LNCaP clone FGC (cell line): ENCODE measurements at regions not wholly inside any gene's neighbourhood (a gene's known extent, or its start where the extent isn't known, plus 50 kb on each side); places are given as distances from the start of the nearest gene placed in this dataset.

Source experiments
- DNase-seq: peaks from one replicate; pipeline ENCODE4 v3.0.0-alpha.2; 2011; ENCODE audit warnings: low read depth
- H3K4me3 ChIP-seq: 2 replicates; pipeline ENCODE4 v1.5.1; 2011; ENCODE audit warnings: mild to moderate bottlenecking, low read depth, low read length, control low read depth
- TF ChIP-seq, protein P1 (sequence below): IDR thresholded peaks from 2 replicates; pipeline ENCODE4 v1.5.1; 2012; ENCODE audit warnings: mild to moderate bottlenecking; ENCODE audit not compliant: control insufficient read depth, insufficient read depth; ENCODE audit errors: extremely low read depth

DNA sequence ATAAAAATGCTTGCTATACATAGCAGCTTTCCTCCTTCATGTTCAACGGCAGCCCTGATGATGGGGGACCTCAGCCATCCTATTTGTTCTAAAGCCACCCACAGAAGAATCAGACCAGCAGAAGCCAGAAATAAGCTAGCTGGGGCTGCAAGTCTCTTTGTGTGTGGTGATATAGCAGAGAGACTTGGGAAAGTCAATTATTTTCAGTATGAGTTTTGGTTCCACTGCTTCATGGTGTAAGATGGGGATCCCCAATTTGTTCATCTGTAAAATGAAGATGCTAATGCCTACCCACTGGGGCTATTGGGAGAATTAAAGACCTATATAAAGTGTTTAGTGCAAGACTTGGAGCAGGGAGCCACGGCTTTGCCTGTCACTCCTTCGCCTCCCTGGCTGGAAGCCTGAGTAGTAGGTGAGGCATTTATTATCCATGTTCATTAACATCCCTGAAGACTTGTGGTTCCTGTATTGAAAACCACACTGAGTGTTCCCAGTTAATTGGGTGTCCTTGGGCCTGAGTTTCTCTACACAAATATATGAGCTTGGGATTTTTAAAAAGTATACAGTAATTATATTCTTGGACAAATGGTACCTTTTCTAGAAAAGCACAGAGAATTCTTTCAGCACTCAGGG, 210.1 kb upstream of the SLC24A2 start:
- TF ChIP-seq, protein P1, sequence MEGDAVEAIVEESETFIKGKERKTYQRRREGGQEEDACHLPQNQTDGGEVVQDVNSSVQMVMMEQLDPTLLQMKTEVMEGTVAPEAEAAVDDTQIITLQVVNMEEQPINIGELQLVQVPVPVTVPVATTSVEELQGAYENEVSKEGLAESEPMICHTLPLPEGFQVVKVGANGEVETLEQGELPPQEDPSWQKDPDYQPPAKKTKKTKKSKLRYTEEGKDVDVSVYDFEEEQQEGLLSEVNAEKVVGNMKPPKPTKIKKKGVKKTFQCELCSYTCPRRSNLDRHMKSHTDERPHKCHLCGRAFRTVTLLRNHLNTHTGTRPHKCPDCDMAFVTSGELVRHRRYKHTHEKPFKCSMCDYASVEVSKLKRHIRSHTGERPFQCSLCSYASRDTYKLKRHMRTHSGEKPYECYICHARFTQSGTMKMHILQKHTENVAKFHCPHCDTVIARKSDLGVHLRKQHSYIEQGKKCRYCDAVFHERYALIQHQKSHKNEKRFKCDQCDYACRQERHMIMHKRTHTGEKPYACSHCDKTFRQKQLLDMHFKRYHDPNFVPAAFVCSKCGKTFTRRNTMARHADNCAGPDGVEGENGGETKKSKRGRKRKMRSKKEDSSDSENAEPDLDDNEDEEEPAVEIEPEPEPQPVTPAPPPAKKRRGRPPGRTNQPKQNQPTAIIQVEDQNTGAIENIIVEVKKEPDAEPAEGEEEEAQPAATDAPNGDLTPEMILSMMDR, result no peak
- H3K4me3 ChIP-seq, result no peak overlapping the region
- DNase-seq, result no peak

DNA sequence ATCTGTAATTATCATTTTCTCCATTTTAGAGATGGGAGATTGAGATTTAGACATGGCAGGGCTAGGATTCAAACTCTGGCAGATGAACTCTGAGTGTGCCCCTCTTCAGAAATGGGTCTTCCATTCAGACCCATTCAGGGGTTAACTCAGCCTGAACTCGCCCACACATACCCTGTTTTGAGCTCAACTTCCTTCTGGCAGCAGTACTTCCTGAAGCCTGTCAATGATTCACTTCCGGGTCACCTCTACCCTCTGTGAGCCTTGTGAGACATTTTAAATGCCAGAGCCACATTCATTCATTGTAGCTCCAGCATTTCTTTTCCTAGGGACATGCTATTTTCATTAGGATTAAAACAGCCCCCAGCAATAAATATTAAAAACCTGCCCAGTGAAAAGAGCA, 209.3 kb upstream of the SLC24A2 start:
- no peak for DNase-seq
- H3K4me3 ChIP-seq, result no peak overlapping the region
- TF ChIP-seq, protein P1, result no peak

DNA sequence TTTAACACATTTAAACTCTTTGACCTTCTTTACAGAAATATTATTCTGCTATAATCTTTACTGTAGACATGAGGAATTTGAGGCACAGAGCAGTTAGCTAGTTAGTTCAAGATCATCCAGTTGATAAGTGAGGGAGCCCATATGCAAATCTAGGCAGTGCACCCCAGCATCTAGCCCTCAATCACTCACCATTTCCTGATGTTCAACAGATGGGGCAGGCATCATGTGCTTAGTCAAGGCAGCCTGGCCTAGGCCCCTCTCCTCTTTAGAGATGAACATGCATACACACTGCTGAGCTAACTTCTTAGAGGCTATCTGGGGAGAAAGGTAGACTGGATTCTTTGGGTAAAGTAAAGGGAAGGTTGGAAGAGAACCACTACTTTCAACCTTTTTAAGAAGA, 206.8 kb upstream of the SLC24A2 start:
- no peak overlapping the region for H3K4me3 ChIP-seq
- no peak for DNase-seq
- TF ChIP-seq, protein P1, result no peak

DNA sequence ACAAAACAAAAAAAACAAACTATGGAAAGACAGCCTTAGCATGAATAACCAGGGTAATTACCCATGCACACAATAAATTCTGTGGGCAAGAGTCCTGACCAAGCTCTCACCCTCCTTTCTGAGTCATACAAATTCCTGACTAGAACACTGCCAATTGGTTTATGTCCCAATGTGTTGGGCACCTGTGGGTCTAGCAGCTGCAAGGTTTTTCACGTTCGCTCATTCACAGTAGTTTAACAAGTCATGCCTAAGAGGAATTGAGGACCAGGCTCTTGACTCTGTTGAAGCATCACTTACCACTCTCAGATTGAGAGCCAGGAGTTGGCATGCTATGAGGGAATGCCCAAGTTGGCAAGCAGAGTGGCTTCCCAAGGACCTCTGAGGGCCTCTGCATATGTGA, 205.5 kb upstream of the SLC24A2 start:
- H3K4me3 ChIP-seq, result no peak overlapping the region
- TF ChIP-seq, protein P1, result no peak
- no peak for DNase-seq

DNA sequence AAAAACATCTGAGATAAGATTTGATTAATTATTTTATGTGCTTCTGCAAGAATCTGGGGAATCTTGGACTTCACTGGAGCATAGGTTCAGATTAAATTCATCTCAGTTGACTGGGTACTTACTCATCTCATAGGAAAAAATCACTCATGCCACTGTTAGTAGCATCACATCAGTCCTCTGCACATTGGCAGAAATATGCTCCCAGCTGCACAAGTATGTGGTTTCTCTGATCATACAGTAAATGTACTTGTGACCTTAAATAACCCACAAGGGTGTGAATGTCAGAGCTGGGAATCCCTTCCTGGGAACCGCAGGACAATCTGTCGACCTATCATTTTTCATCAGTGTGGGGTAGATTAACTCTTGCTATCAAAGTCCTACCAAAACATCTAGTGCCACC, 203.7 kb upstream of the SLC24A2 start:
- no peak for DNase-seq
- H3K4me3 ChIP-seq, result no peak overlapping the region
- TF ChIP-seq, protein P1, result no peak

DNA sequence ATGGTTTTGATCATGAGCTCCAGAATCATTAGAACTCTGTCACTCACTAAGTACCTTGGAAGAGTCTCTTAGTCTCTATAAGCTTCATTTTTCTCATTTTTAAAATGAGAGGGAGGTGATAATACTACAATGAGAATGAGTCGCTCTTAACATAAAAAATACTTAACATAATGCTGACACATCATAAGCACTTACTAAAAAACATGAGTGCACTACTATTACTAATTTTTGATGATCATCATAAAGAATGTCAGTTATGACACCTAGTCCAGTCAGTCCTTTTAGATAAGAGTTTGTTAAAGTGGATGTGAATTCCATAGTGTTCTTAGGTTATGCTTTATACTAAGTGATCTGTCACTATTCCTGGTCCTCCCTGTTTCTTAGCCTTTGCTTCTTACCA, 200.4 kb upstream of the SLC24A2 start:
- DNase-seq, result no peak
- TF ChIP-seq, protein P1, result no peak
- H3K4me3 ChIP-seq, result no peak overlapping the region

DNA sequence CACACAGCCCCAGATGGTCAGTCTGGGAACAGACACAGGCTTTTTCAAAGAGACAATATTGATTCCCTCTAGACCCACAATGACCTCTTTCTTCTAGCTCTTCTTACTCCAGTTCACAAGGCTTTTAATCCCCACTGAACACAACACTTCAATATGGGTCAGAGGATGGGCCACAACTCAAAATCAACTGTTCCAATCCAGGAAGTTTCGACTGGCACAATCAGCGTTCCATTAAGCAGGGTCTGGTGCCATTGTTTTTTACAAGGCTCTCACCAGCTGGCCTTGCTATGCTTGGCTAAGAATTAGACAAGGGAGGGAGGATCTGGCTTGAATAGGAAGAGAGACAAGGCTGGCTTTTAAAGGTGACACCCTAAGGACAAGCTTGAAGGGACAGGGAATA, 199.4 kb upstream of the SLC24A2 start:
- TF ChIP-seq, protein P1, result no peak
- no peak overlapping the region for H3K4me3 ChIP-seq
- no peak for DNase-seq
